HL-60 (cell line): ENCODE measurements at regions not wholly inside any gene's neighbourhood (a gene's known extent, or its start where the extent isn't known, plus 50 kb on each side); places are given as distances from the start of the nearest gene placed in this dataset.

Source experiments
- TF ChIP-seq, protein P1 (sequence below): IDR thresholded peaks from one replicate; pipeline ENCODE4 v1.5.1; 2011; ENCODE audit warnings: low read length, control low read depth, inconsistent platforms; ENCODE audit not compliant: insufficient read depth
- TF ChIP-seq, protein P2 (sequence below): IDR thresholded peaks from 2 replicates; pipeline ENCODE4 v1.6.1; 2012; ENCODE audit warnings: low read depth; ENCODE audit not compliant: insufficient replicate concordance

DNA sequence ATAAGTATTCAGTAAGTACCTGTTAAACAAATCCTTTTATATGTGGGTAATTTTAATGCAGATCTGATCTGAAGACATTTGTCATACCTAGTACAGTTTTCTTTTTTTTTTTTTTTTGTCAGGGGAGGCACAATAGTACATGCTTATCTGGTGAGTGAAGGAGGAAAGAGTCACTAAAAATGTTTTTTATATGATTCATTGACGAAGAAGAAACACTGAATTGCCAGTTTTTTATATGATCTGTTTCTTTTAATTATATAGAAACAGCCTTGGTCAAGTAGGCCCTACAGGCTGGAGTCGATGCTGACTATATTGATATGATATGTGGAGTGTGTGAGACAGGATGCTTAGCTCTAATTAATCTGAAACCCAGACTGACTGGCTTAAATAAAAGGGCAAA, 315.2 kb downstream of the PSAT1 start:
- TF ChIP-seq, protein P1, sequence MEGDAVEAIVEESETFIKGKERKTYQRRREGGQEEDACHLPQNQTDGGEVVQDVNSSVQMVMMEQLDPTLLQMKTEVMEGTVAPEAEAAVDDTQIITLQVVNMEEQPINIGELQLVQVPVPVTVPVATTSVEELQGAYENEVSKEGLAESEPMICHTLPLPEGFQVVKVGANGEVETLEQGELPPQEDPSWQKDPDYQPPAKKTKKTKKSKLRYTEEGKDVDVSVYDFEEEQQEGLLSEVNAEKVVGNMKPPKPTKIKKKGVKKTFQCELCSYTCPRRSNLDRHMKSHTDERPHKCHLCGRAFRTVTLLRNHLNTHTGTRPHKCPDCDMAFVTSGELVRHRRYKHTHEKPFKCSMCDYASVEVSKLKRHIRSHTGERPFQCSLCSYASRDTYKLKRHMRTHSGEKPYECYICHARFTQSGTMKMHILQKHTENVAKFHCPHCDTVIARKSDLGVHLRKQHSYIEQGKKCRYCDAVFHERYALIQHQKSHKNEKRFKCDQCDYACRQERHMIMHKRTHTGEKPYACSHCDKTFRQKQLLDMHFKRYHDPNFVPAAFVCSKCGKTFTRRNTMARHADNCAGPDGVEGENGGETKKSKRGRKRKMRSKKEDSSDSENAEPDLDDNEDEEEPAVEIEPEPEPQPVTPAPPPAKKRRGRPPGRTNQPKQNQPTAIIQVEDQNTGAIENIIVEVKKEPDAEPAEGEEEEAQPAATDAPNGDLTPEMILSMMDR = no peak
- TF ChIP-seq, protein P2, sequence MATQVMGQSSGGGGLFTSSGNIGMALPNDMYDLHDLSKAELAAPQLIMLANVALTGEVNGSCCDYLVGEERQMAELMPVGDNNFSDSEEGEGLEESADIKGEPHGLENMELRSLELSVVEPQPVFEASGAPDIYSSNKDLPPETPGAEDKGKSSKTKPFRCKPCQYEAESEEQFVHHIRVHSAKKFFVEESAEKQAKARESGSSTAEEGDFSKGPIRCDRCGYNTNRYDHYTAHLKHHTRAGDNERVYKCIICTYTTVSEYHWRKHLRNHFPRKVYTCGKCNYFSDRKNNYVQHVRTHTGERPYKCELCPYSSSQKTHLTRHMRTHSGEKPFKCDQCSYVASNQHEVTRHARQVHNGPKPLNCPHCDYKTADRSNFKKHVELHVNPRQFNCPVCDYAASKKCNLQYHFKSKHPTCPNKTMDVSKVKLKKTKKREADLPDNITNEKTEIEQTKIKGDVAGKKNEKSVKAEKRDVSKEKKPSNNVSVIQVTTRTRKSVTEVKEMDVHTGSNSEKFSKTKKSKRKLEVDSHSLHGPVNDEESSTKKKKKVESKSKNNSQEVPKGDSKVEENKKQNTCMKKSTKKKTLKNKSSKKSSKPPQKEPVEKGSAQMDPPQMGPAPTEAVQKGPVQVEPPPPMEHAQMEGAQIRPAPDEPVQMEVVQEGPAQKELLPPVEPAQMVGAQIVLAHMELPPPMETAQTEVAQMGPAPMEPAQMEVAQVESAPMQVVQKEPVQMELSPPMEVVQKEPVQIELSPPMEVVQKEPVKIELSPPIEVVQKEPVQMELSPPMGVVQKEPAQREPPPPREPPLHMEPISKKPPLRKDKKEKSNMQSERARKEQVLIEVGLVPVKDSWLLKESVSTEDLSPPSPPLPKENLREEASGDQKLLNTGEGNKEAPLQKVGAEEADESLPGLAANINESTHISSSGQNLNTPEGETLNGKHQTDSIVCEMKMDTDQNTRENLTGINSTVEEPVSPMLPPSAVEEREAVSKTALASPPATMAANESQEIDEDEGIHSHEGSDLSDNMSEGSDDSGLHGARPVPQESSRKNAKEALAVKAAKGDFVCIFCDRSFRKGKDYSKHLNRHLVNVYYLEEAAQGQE = no peak
